ENCODE measurements at regions not wholly inside any gene's neighbourhood (a gene's known extent, or its start where the extent isn't known, plus 50 kb on each side); places are given as distances from the start of the nearest gene placed in this dataset.

- Histone ChIP-seq H3K27me3 (ENCODE audit: control insufficient read depth in 1 of 2, insufficient read depth in 2 of 2, low read length in 1 of 2) (no peaks in the 10 kb centered on the region), H3K36me3 (ENCODE audit: control insufficient read depth in 1 of 2, insufficient read depth in 2 of 2, low read length in 1 of 2) (no peaks in the 10 kb centered on the region), H3K27ac (ENCODE audit: low read depth in 1 of 2, low read length in 2 of 2) (no peak overlapping the region), H3K4me3 (ENCODE audit: low read length in 2 of 2) (no peak overlapping the region), H3K4me1 (ENCODE audit: control insufficient read depth in 1 of 2, insufficient read depth in 2 of 2, low read length in 2 of 2) (no peaks in the 10 kb centered on the region), H3K9me3 (ENCODE audit: control insufficient read depth, low read length) (no peaks in the 10 kb centered on the region)
- no peak for ATAC-seq (ENCODE audit: low FRiP score)
- DNase-seq, result no peak
- intact Hi-C loops (cut with DNase I), result no loop called here
Observed at GRCh38 chr1:87803375-87803774, 474.7 kb downstream of the LMO4 start.

- 97 to 99% methylated on average over 2 of the region's 2 CpGs for WGBS, 2 donors
- H3K36me3 ChIP-seq (ENCODE audit: control insufficient read depth in 1 of 2, insufficient read depth in 2 of 2, low read length in 1 of 2), result no peaks in the 10 kb centered on the region
Observed at GRCh38 chr1:87804128-87804527, 475.4 kb downstream of the LMO4 start.

GRCh38 chr1:87805666-87806378 lies 477.1 kb downstream of the LMO4 start:
- Histone ChIP-seq H3K27ac (ENCODE audit: low read depth in 1 of 2, low read length in 2 of 2) (peak overlapping the region in 1 of 2 donors; percentile 43), H3K36me3 (ENCODE audit: control insufficient read depth in 1 of 2, insufficient read depth in 2 of 2, low read length in 1 of 2) (no peaks in the 10 kb centered on the region), H3K4me1 (ENCODE audit: control insufficient read depth in 1 of 2, insufficient read depth in 2 of 2, low read length in 2 of 2) (no peaks in the 10 kb centered on the region), H3K4me3 (ENCODE audit: low read length in 2 of 2) (peak overlapping the region; percentile 8 to 26), H3K9me3 (ENCODE audit: control insufficient read depth, low read length) (no peaks in the 10 kb centered on the region), H3K27me3 (ENCODE audit: control insufficient read depth in 1 of 2, insufficient read depth in 2 of 2, low read length in 1 of 2) (no peaks in the 10 kb centered on the region)
- intact Hi-C loops (cut with DNase I), result no loop called here
- ATAC-seq (ENCODE audit: low FRiP score), result no peak
- 11 to 16% methylated on average over 14 of the region's 14 CpGs for WGBS, 2 donors
- no peak for DNase-seq

More at GRCh38 chr1:87804128-87804527, 475.4 kb downstream of the LMO4 start:
- no peak overlapping the region for H3K27ac ChIP-seq (ENCODE audit: low read depth in 1 of 2, low read length in 2 of 2)
- no peaks in the 10 kb centered on the region for H3K27me3 ChIP-seq (ENCODE audit: control insufficient read depth in 1 of 2, insufficient read depth in 2 of 2, low read length in 1 of 2)
- H3K4me1 ChIP-seq (ENCODE audit: control insufficient read depth in 1 of 2, insufficient read depth in 2 of 2, low read length in 2 of 2), result no peaks in the 10 kb centered on the region
- no peak overlapping the region for H3K4me3 ChIP-seq (ENCODE audit: low read length in 2 of 2)
- no peak for ATAC-seq (ENCODE audit: low FRiP score)
- H3K9me3 ChIP-seq (ENCODE audit: control insufficient read depth, low read length), result no peaks in the 10 kb centered on the region
- intact Hi-C loops (cut with DNase I), result no loop called here
- no peak for DNase-seq

GRCh38 chr1:87806379-87807094 lies 477.9 kb downstream of the LMO4 start:
- DNase-seq, result no peak
- Histone ChIP-seq H3K36me3 (ENCODE audit: control insufficient read depth in 1 of 2, insufficient read depth in 2 of 2, low read length in 1 of 2) (no peaks in the 10 kb centered on the region), H3K27me3 (ENCODE audit: control insufficient read depth in 1 of 2, insufficient read depth in 2 of 2, low read length in 1 of 2) (no peaks in the 10 kb centered on the region), H3K4me1 (ENCODE audit: control insufficient read depth in 1 of 2, insufficient read depth in 2 of 2, low read length in 2 of 2) (no peaks in the 10 kb centered on the region), H3K27ac (ENCODE audit: low read depth in 1 of 2, low read length in 2 of 2) (peak overlapping the region in 1 of 2 donors; percentile 43), H3K4me3 (ENCODE audit: low read length in 2 of 2) (peak overlapping the region; percentile 8 to 26), H3K9me3 (ENCODE audit: control insufficient read depth, low read length) (no peaks in the 10 kb centered on the region)
- intact Hi-C loops (cut with DNase I), result no loop called here
- no peak for ATAC-seq (ENCODE audit: low FRiP score)
- 38 to 46% methylated on average over 6 of the region's 6 CpGs for WGBS, 2 donors

GRCh38 chr1:87810166-87810565 lies 481.5 kb downstream of the LMO4 start:
- DNase-seq (no peak), ATAC-seq (ENCODE audit: low FRiP score) (no peak)
- H3K27me3 ChIP-seq (ENCODE audit: control insufficient read depth in 1 of 2, insufficient read depth in 2 of 2, low read length in 1 of 2), result no peaks in the 10 kb centered on the region
- intact Hi-C loops (cut with DNase I), result no loop called here
- 54 to 75% methylated on average over 1 of the region's 1 CpG for WGBS, 2 donors
- H3K4me3 ChIP-seq (ENCODE audit: low read length in 2 of 2), result no peak overlapping the region
- no peaks in the 10 kb centered on the region for H3K4me1 ChIP-seq (ENCODE audit: control insufficient read depth in 1 of 2, insufficient read depth in 2 of 2, low read length in 2 of 2)
- H3K36me3 ChIP-seq (ENCODE audit: control insufficient read depth in 1 of 2, insufficient read depth in 2 of 2, low read length in 1 of 2), result no peaks in the 10 kb centered on the region
- H3K27ac ChIP-seq (ENCODE audit: low read depth in 1 of 2, low read length in 2 of 2), result no peak overlapping the region
- no peaks in the 10 kb centered on the region for H3K9me3 ChIP-seq (ENCODE audit: control insufficient read depth, low read length)

GRCh38 chr1:87812871-87813577 lies 484.3 kb downstream of the LMO4 start:
- DNase-seq (no peak), ATAC-seq (ENCODE audit: low FRiP score) (no peak)
- no peaks in the 10 kb centered on the region for H3K27me3 ChIP-seq (ENCODE audit: control insufficient read depth in 1 of 2, insufficient read depth in 2 of 2, low read length in 1 of 2)
- no peaks in the 10 kb centered on the region for H3K9me3 ChIP-seq (ENCODE audit: control insufficient read depth, low read length)
- no peak overlapping the region for H3K27ac ChIP-seq (ENCODE audit: low read depth in 1 of 2, low read length in 2 of 2)
- H3K4me1 ChIP-seq (ENCODE audit: control insufficient read depth in 1 of 2, insufficient read depth in 2 of 2, low read length in 2 of 2), result peaks cover 0 to 2% of the 10 kb centered on the region in 2 donors
- H3K4me3 ChIP-seq (ENCODE audit: low read length in 2 of 2), result no peak overlapping the region
- WGBS, 2 donors, result 32 to 34% methylated on average over 6 of the region's 6 CpGs
- intact Hi-C loops (cut with DNase I), result no loop called here
- no peaks in the 10 kb centered on the region for H3K36me3 ChIP-seq (ENCODE audit: control insufficient read depth in 1 of 2, insufficient read depth in 2 of 2, low read length in 1 of 2)

GRCh38 chr1:87814573-87814972 lies 485.9 kb downstream of the LMO4 start:
- ATAC-seq (ENCODE audit: low FRiP score) (no peak), DNase-seq (no peak)
- Histone ChIP-seq H3K9me3 (ENCODE audit: control insufficient read depth, low read length) (no peaks in the 10 kb centered on the region), H3K4me1 (ENCODE audit: control insufficient read depth in 1 of 2, insufficient read depth in 2 of 2, low read length in 2 of 2) (peaks cover 0 to 2% of the 10 kb centered on the region in 2 donors), H3K27me3 (ENCODE audit: control insufficient read depth in 1 of 2, insufficient read depth in 2 of 2, low read length in 1 of 2) (no peaks in the 10 kb centered on the region), H3K4me3 (ENCODE audit: low read length in 2 of 2) (no peak overlapping the region), H3K36me3 (ENCODE audit: control insufficient read depth in 1 of 2, insufficient read depth in 2 of 2, low read length in 1 of 2) (no peaks in the 10 kb centered on the region), H3K27ac (ENCODE audit: low read depth in 1 of 2, low read length in 2 of 2) (no peak overlapping the region)
- 62 to 69% methylated on average over 1 of the region's 1 CpG for WGBS, 2 donors
- intact Hi-C loops (cut with DNase I), result no loop called here

- Histone ChIP-seq H3K4me1 (ENCODE audit: control insufficient read depth in 1 of 2, insufficient read depth in 2 of 2, low read length in 2 of 2) (peaks cover 0 to 2% of the 10 kb centered on the region in 2 donors), H3K27ac (ENCODE audit: low read depth in 1 of 2, low read length in 2 of 2) (no peak overlapping the region), H3K9me3 (ENCODE audit: control insufficient read depth, low read length) (no peaks in the 10 kb centered on the region), H3K36me3 (ENCODE audit: control insufficient read depth in 1 of 2, insufficient read depth in 2 of 2, low read length in 1 of 2) (no peaks in the 10 kb centered on the region), H3K4me3 (ENCODE audit: low read length in 2 of 2) (no peak overlapping the region), H3K27me3 (ENCODE audit: control insufficient read depth in 1 of 2, insufficient read depth in 2 of 2, low read length in 1 of 2) (no peaks in the 10 kb centered on the region)
- 10 to 13% methylated on average over 3 of the region's 3 CpGs for WGBS, 2 donors
- intact Hi-C loops (cut with DNase I), result no loop called here
- ATAC-seq (ENCODE audit: low FRiP score), result no peak
- DNase-seq, result no peak
Observed at GRCh38 chr1:87816646-87817045, 488.0 kb downstream of the LMO4 start.

Measured in aorta (tissue), 5 donors.